Stimulated activated naive CD8-positive, alpha-beta T cell treated with anti-CD3 and anti-CD28 coated beads, Interleukin-15, amount 100 ng/mL, for 72 hours (primary cell): ENCODE measurements at regions not wholly inside any gene's neighbourhood (a gene's known extent, or its start where the extent isn't known, plus 50 kb on each side); places are given as distances from the start of the nearest gene placed in this dataset.
A peak's percentile ranks its signal among the peaks of the same experiment; 100 is the strongest.

Source experiments
- ATAC-seq: fragments of 150-1000 bp; cut with Tn5 transposase; 2 replicates; pipeline ENCODE4 v1.10.0; 2021; ENCODE audit warnings: mild to moderate bottlenecking, moderate library complexity
- DNase-seq, 2 donors: peaks; one replicate each; pipeline ENCODE4 v3.0.0; 2021 to 2022
- H3K27ac Mint-ChIP-seq, 2 donors: one replicate each; pipeline ENCODE4 v1.8.0; 2022; ENCODE audit warnings: mild to moderate bottlenecking in 2 of 2, mixed read lengths in 2 of 2, moderate library complexity in 2 of 2
- H3K27me3 Mint-ChIP-seq: one replicate; pipeline ENCODE4 v1.8.0; 2022; ENCODE audit warnings: mixed read lengths
- H3K4me1 Mint-ChIP-seq: one replicate; pipeline ENCODE4 v1.8.0; 2022; ENCODE audit warnings: mild to moderate bottlenecking, mixed read lengths
- H3K4me3 Mint-ChIP-seq, 2 donors: one replicate each; pipeline ENCODE4 v1.8.0; 2022; ENCODE audit warnings: mild to moderate bottlenecking in 2 of 2, mixed read lengths in 2 of 2, moderate library complexity in 1 of 2
- H3K9me3 Mint-ChIP-seq, 2 donors: one replicate each; pipeline ENCODE4 v1.8.0; 2022; ENCODE audit warnings: mixed read lengths in 2 of 2

DNA sequence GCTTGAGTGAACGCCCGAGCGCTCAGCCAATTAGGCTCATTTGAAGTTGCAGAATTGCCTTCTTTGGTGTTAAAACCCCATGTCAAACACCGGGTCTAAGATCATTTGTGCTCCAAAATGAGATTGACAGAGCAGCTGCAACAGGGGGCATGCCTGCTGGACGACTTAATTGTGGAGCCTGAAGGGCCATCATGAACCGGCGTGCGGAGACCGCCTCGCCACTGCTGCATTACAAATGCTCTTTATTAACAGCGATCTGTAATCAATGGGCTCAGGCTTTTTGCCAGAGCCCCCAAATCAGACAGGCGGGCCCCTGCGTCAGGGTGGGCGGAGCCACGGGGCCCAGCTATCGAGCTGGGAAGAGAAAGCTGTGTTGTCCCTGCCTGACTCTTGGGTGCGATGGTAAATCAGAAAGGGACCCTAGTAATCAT lies 183.2 kb downstream of the SIM1 start:
- H3K4me3 Mint-ChIP-seq, result peak overlapping the region in 1 of 2 donors; percentile 16
- no peak for DNase-seq

DNA sequence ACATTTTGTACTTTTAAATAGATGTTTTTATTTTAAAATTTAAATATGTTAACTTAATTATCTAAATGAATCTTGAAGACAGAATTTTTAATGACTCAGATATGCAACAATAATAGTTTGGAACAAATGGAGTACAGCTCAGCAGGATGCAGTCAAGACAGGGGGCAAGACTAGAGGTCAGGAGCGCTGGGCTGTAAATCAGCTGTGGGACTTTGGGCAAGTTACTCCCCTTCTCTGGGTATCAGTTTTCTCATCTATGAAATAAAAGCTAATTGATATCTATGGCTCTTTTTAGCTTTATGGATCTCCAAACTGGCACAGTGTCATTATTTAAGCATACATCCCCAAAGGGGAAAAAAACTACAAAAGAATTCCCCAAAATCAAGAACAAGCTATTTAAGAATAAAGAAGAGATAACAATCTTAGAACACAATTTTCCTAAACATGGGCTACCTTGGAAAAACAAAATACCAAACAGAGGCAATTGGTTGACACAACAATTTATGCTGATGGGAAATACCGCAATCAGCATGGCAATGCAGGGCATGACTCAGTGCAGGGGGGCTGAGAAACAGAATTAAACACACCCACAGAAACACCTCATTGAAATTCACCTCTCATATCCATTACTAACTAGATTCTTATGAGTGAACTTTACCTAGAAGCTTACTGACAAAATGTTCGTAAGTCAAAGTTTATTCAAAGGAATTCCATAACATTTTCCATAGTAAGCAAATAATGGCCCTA lies 188.2 kb downstream of the SIM1 start:
- ATAC-seq, result no peak
- DNase-seq, result no peak
- no peak overlapping the region for H3K4me3 Mint-ChIP-seq

More for the DNA sequence above, 183.2 kb downstream of the SIM1 start:
- Mint-ChIP-seq H3K9me3 (no peaks in the 10 kb centered on the region), H3K4me1 (peaks cover 5% of the 10 kb centered on the region), H3K27me3 (no peaks in the 10 kb centered on the region), H3K27ac (no peak overlapping the region)
- ATAC-seq, result no peak

GRCh38 chr6:100274147-100274546 lies 190.6 kb downstream of the SIM1 start:
- ATAC-seq, result no peak
- Mint-ChIP-seq H3K27me3 (no peaks in the 10 kb centered on the region), H3K9me3 (no peaks in the 10 kb centered on the region)

More for the DNA sequence above, 188.2 kb downstream of the SIM1 start:
- Mint-ChIP-seq H3K27ac (no peak overlapping the region), H3K4me1 (peaks cover 3% of the 10 kb centered on the region), H3K9me3 (no peaks in the 10 kb centered on the region), H3K27me3 (no peaks in the 10 kb centered on the region)

GRCh38 chr6:100271625-100272024 lies 193.1 kb downstream of the SIM1 start:
- DNase-seq, result no peak
- Mint-ChIP-seq H3K9me3 (no peaks in the 10 kb centered on the region), H3K4me1 (no peaks in the 10 kb centered on the region), H3K27me3 (no peaks in the 10 kb centered on the region), H3K27ac (no peak overlapping the region), H3K4me3 (no peak overlapping the region)
- ATAC-seq, result no peak

More at GRCh38 chr6:100274147-100274546, 190.6 kb downstream of the SIM1 start:
- no peak for DNase-seq
- no peaks in the 10 kb centered on the region for H3K4me1 Mint-ChIP-seq
- no peak overlapping the region for H3K27ac Mint-ChIP-seq
- H3K4me3 Mint-ChIP-seq, result no peak overlapping the region

DNA sequence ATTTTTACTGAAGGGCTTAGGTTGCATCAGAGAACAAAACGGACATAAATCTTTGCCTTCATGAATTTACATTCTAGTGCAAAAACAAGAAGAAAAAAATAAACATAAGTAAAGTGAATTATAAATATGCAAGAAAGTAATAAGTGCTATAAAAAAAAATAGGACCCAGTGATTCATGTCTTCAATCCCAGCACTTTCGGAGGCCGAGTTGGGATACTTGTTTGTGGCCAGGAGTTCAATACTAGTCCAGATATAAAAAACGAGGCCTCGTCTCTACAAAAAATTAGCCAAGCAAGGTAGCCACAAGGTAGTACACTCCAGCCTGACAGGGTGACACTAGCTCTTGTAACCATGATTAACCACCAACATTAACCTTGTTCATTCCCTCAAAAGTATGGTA lies 193.5 kb downstream of the SIM1 start:
- Mint-ChIP-seq H3K9me3 (no peaks in the 10 kb centered on the region), H3K27ac (no peak overlapping the region), H3K27me3 (no peaks in the 10 kb centered on the region), H3K4me3 (no peak overlapping the region), H3K4me1 (no peaks in the 10 kb centered on the region)
- ATAC-seq (no peak), DNase-seq (no peak)

DNA sequence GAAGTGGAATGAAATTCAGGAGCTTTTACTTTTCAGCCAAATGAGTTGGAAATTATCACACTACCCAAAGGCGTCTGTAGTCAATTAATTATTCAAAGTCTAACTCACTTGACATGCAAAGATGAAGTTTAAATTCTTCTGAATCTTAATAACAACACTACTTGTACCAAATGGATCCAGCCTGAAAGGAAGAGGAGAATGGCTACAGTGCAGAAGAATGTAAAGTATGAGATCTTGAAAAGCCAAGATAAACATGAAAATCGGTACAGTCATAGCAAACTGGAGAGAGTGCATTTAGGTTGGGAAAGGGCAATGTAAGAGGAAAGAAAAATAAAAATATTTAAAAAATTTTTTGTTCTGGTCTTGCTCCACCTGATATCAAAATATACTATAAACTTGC lies 195.5 kb downstream of the SIM1 start:
- ATAC-seq, result no peak
- Mint-ChIP-seq H3K27ac (no peak overlapping the region), H3K27me3 (no peaks in the 10 kb centered on the region), H3K4me3 (no peak overlapping the region), H3K9me3 (no peaks in the 10 kb centered on the region), H3K4me1 (no peaks in the 10 kb centered on the region)
- DNase-seq, result no peak

DNA sequence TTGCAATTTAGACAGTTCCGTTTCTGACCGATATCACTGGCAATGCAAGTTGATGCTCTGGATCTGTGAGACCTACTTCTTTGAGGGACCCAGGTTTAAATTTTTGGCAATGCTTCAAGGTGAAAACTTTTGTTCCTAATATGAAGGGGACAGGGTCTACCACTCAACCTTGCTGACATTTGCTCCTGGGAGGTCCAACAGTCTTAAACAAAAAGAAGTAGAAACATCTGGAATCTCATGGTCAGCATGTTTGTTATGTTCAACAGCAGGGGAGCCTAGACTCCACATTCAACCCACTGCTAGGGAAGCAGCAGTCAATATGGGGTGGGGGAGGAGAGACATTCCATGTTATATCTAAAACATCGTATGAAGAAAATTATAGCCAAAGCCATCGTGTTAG lies 196.4 kb downstream of the SIM1 start:
- ATAC-seq (no peak), DNase-seq (no peak)
- no peaks in the 10 kb centered on the region for H3K4me1 Mint-ChIP-seq
- H3K9me3 Mint-ChIP-seq, result no peaks in the 10 kb centered on the region
- no peaks in the 10 kb centered on the region for H3K27me3 Mint-ChIP-seq
- no peak overlapping the region for H3K27ac Mint-ChIP-seq
- no peak overlapping the region for H3K4me3 Mint-ChIP-seq

- Mint-ChIP-seq H3K27ac (no peak overlapping the region), H3K27me3 (no peaks in the 10 kb centered on the region)
- no peak for DNase-seq
These were observed 197.0 kb downstream of the SIM1 start for GRCh38 chr6:100267721-100268123.

GRCh38 chr6:100266494-100267401 lies 198.0 kb downstream of the SIM1 start:
- ATAC-seq, result no peak
- Mint-ChIP-seq H3K27ac (no peak overlapping the region), H3K27me3 (no peaks in the 10 kb centered on the region), H3K4me3 (no peak overlapping the region), H3K9me3 (no peaks in the 10 kb centered on the region), H3K4me1 (no peaks in the 10 kb centered on the region)
- DNase-seq, result no peak

More at GRCh38 chr6:100267721-100268123, 197.0 kb downstream of the SIM1 start:
- Mint-ChIP-seq H3K4me3 (no peak overlapping the region), H3K9me3 (no peaks in the 10 kb centered on the region), H3K4me1 (no peaks in the 10 kb centered on the region)
- no peak for ATAC-seq

DNA sequence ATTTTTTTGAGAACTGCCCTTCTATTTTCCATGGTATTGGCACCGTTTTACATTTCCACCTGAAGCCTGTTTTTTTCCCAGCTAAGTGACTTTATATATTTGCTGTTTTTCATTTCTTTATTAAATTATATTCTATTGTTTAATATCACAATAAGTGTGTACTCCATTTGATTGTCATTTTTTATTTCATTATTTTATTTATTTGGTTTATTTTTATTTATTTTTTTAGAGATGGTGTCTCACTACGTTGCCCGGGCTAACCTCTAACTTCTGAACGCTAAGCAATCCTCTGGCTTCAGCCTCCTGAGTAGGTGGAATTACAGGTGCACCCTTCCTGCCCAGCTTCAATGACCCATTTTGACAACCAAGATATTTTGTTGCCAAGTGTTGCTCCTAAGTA lies 202.6 kb downstream of the SIM1 start:
- no peak for ATAC-seq
- no peak for DNase-seq
- no peaks in the 10 kb centered on the region for H3K27me3 Mint-ChIP-seq
- H3K27ac Mint-ChIP-seq, result no peak overlapping the region
- H3K4me3 Mint-ChIP-seq, result no peak overlapping the region
- H3K4me1 Mint-ChIP-seq, result no peaks in the 10 kb centered on the region
- H3K9me3 Mint-ChIP-seq, result no peaks in the 10 kb centered on the region

GRCh38 chr6:100261486-100261885 lies 203.2 kb downstream of the SIM1 start:
- Mint-ChIP-seq H3K27ac (no peak overlapping the region), H3K9me3 (no peaks in the 10 kb centered on the region), H3K27me3 (no peaks in the 10 kb centered on the region), H3K4me1 (no peaks in the 10 kb centered on the region), H3K4me3 (no peak overlapping the region)
- DNase-seq (no peak), ATAC-seq (no peak)

GRCh38 chr6:100260584-100260983 lies 204.1 kb downstream of the SIM1 start:
- Mint-ChIP-seq H3K4me1 (no peaks in the 10 kb centered on the region), H3K4me3 (no peak overlapping the region), H3K27ac (no peak overlapping the region), H3K9me3 (no peaks in the 10 kb centered on the region), H3K27me3 (no peaks in the 10 kb centered on the region)
- DNase-seq (no peak), ATAC-seq (no peak)

GRCh38 chr6:100259865-100260264 lies 204.9 kb downstream of the SIM1 start:
- Mint-ChIP-seq H3K4me3 (no peak overlapping the region), H3K27ac (no peak overlapping the region), H3K9me3 (no peaks in the 10 kb centered on the region), H3K27me3 (no peaks in the 10 kb centered on the region), H3K4me1 (no peaks in the 10 kb centered on the region)
- ATAC-seq (no peak), DNase-seq (no peak)

DNA sequence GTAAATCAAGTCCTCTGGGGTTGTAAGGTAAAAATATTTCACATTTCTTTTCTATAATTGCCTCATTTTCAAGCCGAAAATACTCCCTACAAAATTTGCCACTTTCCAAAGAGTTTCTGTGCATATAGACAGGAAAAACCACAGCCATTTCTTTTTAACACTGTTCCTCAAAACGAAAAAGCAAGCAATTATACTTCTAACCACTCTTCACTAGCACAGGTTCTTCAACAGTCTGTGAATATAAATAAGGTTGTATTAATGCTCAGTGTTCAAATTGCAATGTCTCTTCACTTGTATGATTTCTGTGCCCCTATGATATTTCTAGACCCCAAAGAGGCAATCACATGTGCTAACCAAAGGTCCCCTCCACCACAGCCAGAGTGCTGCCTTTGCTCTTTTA lies 206.0 kb downstream of the SIM1 start:
- no peak overlapping the region for H3K4me3 Mint-ChIP-seq

GRCh38 chr6:100257793-100258395 lies 206.8 kb downstream of the SIM1 start:
- Mint-ChIP-seq H3K9me3 (no peaks in the 10 kb centered on the region), H3K4me1 (no peaks in the 10 kb centered on the region), H3K27me3 (no peaks in the 10 kb centered on the region), H3K27ac (no peak overlapping the region), H3K4me3 (no peak overlapping the region)
- no peak for DNase-seq
- ATAC-seq, result no peak

More for the DNA sequence above, 206.0 kb downstream of the SIM1 start:
- Mint-ChIP-seq H3K9me3 (no peaks in the 10 kb centered on the region), H3K4me1 (no peaks in the 10 kb centered on the region), H3K27ac (no peak overlapping the region), H3K27me3 (no peaks in the 10 kb centered on the region)
- DNase-seq, result no peak
- ATAC-seq, result no peak

DNA sequence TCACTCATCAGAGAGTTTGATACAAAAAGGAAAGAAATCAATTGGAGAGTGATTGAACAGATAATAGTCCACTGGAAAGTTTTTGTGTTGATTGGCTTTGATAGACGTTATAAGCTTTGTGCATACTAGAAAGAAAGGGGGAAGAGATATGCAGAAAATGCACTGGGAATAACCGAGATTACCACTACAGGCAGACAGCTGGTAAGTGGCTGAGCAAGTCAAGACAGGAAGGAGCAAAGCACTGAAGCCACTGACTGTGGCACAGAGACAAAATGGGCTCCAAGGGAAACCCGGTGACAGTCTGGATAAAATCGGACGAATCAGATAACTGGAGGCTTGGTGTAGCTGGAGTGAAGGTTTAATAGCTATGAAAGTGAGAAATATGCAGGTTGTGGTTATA lies 209.0 kb downstream of the SIM1 start:
- H3K27me3 Mint-ChIP-seq, result no peaks in the 10 kb centered on the region
- H3K27ac Mint-ChIP-seq, result no peak overlapping the region
- DNase-seq (no peak), ATAC-seq (no peak)
- no peak overlapping the region for H3K4me3 Mint-ChIP-seq
- H3K9me3 Mint-ChIP-seq, result no peaks in the 10 kb centered on the region
- no peaks in the 10 kb centered on the region for H3K4me1 Mint-ChIP-seq
